Activated naive CD8-positive, alpha-beta T cell treated with anti-CD3 and anti-CD28 coated beads, Interleukin-2, amount 50 U/mL, for 24 hours (primary cell): ENCODE measurements at regions not wholly inside any gene's neighbourhood (a gene's known extent, or its start where the extent isn't known, plus 50 kb on each side); places are given as distances from the start of the nearest gene placed in this dataset.
"Not testable (repeated sequence)": the region's sequence is repeated elsewhere in the genome, so short reads cannot be mapped to it uniquely, and the experiment has no call there.

Experiments used
- ATAC-seq: fragments of 150-1000 bp; cut with Tn5 transposase; one replicate; pipeline ENCODE4 v1.10.0; 2021
- DNase-seq: peaks from one replicate; pipeline ENCODE4 v3.0.0; 2021
- H3K27ac Mint-ChIP-seq: one replicate; pipeline ENCODE4 v1.8.0; 2021; ENCODE audit warnings: mild to moderate bottlenecking, mixed read lengths
- H3K27me3 Mint-ChIP-seq: one replicate; pipeline ENCODE4 v1.8.0; 2021; ENCODE audit warnings: mixed read lengths
- H3K36me3 Mint-ChIP-seq: one replicate; pipeline ENCODE4 v1.8.0; 2021; ENCODE audit warnings: low read depth, mixed read lengths
- H3K4me1 Mint-ChIP-seq: one replicate; pipeline ENCODE4 v1.8.0; 2021; ENCODE audit warnings: mixed read lengths
- H3K4me3 Mint-ChIP-seq: one replicate; pipeline ENCODE4 v1.8.0; 2021; ENCODE audit warnings: mild to moderate bottlenecking, moderate library complexity, mixed read lengths
- H3K9me3 Mint-ChIP-seq: one replicate; pipeline ENCODE4 v1.8.0; 2021; ENCODE audit warnings: mixed read lengths

GRCh38 chr6:40148882-40149573 lies 214.8 kb upstream of the MOCS1 start:
- H3K27me3 Mint-ChIP-seq, result no peaks in the 10 kb centered on the region
- no peak overlapping the region for H3K4me3 Mint-ChIP-seq
- ATAC-seq, result no peak
- peaks cover 4% of the 10 kb centered on the region for H3K4me1 Mint-ChIP-seq
- H3K27ac Mint-ChIP-seq, result no peak overlapping the region
- no peaks in the 10 kb centered on the region for H3K9me3 Mint-ChIP-seq
- DNase-seq, result no peak
- no peaks in the 10 kb centered on the region for H3K36me3 Mint-ChIP-seq

DNA sequence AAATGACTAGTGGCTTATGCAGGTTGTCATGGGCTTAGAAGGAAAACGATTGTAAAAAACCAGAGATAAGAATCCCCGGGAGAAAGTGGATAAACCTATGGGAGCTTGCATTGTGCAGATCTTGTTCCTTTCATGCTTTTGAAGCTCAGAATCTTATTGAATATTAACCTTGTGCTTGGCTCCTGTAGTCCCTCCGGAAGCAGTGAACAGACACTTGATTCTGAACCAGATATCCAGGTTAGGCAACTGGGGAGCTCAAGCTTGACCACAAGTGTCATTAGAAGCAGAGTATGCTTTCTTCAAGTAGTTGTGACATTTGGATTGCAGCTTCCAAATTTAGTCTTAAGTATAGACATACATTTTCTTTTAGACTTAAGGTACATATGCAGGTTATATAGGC lies 212.6 kb upstream of the MOCS1 start:
- H3K36me3 Mint-ChIP-seq, result no peaks in the 10 kb centered on the region

DNA sequence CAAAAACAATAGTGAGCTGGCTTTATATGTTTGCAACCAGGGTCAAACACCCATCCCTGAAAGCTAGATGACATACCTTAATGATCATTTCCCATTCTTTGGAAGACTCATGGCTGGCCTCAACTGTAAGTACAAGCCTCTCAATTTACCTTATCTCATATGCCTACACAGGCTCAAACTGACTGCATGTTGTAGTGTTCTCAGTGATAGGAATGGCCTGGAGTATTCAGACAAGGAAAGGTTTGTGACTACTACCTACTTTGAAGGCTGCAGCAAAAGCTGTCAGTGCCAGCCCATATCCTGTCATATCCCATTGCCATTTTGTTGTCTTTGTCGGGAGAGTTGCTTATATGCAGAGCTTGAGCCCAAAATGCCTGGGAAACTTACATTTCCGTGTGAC lies 205.2 kb upstream of the MOCS1 start:
- peaks cover 5% of the 10 kb centered on the region for H3K27me3 Mint-ChIP-seq
- no peak for ATAC-seq
- no peaks in the 10 kb centered on the region for H3K9me3 Mint-ChIP-seq
- H3K4me3 Mint-ChIP-seq, result no peak overlapping the region
- no peak for DNase-seq
- no peaks in the 10 kb centered on the region for H3K4me1 Mint-ChIP-seq
- no peak overlapping the region for H3K27ac Mint-ChIP-seq
- H3K36me3 Mint-ChIP-seq, result no peaks in the 10 kb centered on the region

More for the DNA sequence above, 212.6 kb upstream of the MOCS1 start:
- Mint-ChIP-seq H3K4me1 (no peaks in the 10 kb centered on the region), H3K4me3 (no peak overlapping the region), H3K27ac (no peak overlapping the region), H3K9me3 (no peaks in the 10 kb centered on the region), H3K27me3 (no peaks in the 10 kb centered on the region)
- DNase-seq (no peak), ATAC-seq (no peak)

DNA sequence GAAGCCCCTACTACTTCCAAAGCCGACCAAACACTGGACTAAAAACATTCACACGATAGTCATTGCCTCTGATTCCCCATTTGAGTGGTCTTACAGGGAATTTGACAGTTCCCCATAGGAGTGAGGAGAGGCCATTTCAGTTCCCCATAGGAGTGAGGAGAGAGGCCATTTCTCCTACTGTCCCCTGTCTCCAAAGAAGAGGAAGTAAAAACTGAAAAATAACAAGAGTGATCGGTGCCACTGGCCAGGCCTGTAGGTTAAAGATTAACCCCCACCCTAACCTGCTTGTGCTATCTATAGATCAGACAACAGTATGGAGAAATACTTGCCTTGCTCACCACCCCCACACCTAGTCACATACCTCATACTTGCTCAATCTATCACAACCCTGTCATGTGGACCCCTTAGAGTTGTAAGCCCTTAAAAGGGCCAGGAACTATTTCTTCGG lies 204.0 kb upstream of the MOCS1 start:
- no peak overlapping the region for H3K4me3 Mint-ChIP-seq

GRCh38 chr6:40135491-40136072 lies 201.3 kb upstream of the MOCS1 start:
- no peak overlapping the region for H3K4me3 Mint-ChIP-seq
- peaks cover 5% of the 10 kb centered on the region for H3K27me3 Mint-ChIP-seq
- H3K27ac Mint-ChIP-seq, result no peak overlapping the region
- no peaks in the 10 kb centered on the region for H3K36me3 Mint-ChIP-seq
- no peaks in the 10 kb centered on the region for H3K4me1 Mint-ChIP-seq
- ATAC-seq (no peak), DNase-seq (no peak)
- H3K9me3 Mint-ChIP-seq, result no peaks in the 10 kb centered on the region

More for the DNA sequence above, 204.0 kb upstream of the MOCS1 start:
- ATAC-seq (no peak), DNase-seq (no peak)
- H3K27me3 Mint-ChIP-seq, result peaks cover 5% of the 10 kb centered on the region
- no peak overlapping the region for H3K27ac Mint-ChIP-seq
- H3K9me3 Mint-ChIP-seq, result no peaks in the 10 kb centered on the region
- no peaks in the 10 kb centered on the region for H3K4me1 Mint-ChIP-seq
- H3K36me3 Mint-ChIP-seq, result no peaks in the 10 kb centered on the region

GRCh38 chr6:40133981-40134380 lies 199.7 kb upstream of the MOCS1 start:
- H3K27ac Mint-ChIP-seq, ATAC-seq: not testable (repeated sequence)

DNA sequence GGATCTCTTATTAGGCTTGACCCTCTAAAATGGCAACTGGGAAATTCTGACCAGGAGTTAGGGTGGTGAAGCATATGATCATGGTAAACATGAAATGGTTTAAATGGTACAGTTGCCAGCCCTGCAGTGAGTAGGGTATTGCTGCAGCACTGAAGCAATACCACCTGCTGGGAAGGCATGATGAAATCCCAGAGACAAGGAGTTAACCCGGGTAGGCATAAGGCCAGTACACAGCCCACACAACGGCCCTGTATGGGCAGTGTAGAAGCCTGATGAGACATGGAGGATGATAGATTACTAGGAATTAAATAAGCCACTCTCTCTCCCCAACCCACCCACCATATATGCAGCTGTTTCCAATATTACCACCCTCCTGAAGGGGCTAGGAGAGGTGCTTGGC lies 197.4 kb upstream of the MOCS1 start:
- no peaks in the 10 kb centered on the region for H3K36me3 Mint-ChIP-seq
- H3K4me3 Mint-ChIP-seq, result no peak overlapping the region
- peaks cover 3% of the 10 kb centered on the region for H3K27me3 Mint-ChIP-seq
- no peaks in the 10 kb centered on the region for H3K9me3 Mint-ChIP-seq
- H3K27ac Mint-ChIP-seq, result no peak overlapping the region
- no peaks in the 10 kb centered on the region for H3K4me1 Mint-ChIP-seq
- ATAC-seq, result no peak
- no peak for DNase-seq

More at GRCh38 chr6:40133981-40134380, 199.7 kb upstream of the MOCS1 start:
- H3K36me3 Mint-ChIP-seq, H3K27me3 Mint-ChIP-seq, DNase-seq, H3K4me1 Mint-ChIP-seq, H3K9me3 Mint-ChIP-seq, H3K4me3 Mint-ChIP-seq: not testable (repeated sequence)

- H3K4me1 Mint-ChIP-seq, result no peaks in the 10 kb centered on the region
- DNase-seq (no peak), ATAC-seq (no peak)
- no peak overlapping the region for H3K27ac Mint-ChIP-seq
- no peaks in the 10 kb centered on the region for H3K36me3 Mint-ChIP-seq
- H3K9me3 Mint-ChIP-seq, result no peaks in the 10 kb centered on the region
- no peaks in the 10 kb centered on the region for H3K27me3 Mint-ChIP-seq
- no peak overlapping the region for H3K4me3 Mint-ChIP-seq
Observed at GRCh38 chr6:40128127-40128526, 193.9 kb upstream of the MOCS1 start.

DNA sequence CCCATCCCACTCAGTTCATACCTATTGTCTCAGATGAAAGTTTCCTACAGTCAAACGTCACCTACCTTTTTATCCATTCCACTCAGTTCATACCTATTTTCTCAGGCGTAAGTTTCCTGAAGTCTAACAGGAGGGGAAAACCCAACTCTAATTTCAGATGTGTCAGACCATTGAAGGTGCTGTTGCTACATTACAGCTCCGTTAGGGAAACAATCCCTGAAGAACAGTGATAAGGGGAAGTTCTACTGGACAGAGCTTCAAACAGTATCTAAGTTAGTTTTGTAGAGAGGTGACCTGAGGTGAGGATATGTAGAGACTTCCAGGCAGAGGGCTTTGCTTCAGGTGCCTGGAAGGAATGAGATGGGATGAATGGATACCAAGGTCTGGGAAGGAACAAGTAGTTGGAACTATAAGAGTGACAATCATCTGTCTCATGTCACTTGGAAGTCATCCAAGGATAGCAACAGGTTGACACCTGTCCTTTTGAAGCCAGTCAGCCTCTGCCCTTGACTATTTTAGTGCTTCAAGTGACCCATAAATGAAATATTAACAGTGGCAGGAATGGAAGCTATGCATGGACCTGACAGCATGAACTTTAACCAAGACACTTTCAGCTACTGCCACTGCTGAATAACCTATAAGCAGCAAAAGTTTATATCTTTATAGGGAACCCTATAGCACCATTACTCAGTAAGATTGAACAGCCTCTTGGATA lies 191.6 kb upstream of the MOCS1 start:
- no peak overlapping the region for H3K4me3 Mint-ChIP-seq
- H3K27ac Mint-ChIP-seq, result no peak overlapping the region
- no peaks in the 10 kb centered on the region for H3K4me1 Mint-ChIP-seq
- ATAC-seq, result no peak
- H3K9me3 Mint-ChIP-seq, result no peaks in the 10 kb centered on the region
- DNase-seq, result no peak
- H3K36me3 Mint-ChIP-seq, result no peaks in the 10 kb centered on the region
- H3K27me3 Mint-ChIP-seq, result no peaks in the 10 kb centered on the region

- DNase-seq (no peak), ATAC-seq (no peak)
- Mint-ChIP-seq H3K4me3 (no peak overlapping the region), H3K4me1 (no peaks in the 10 kb centered on the region), H3K36me3 (no peaks in the 10 kb centered on the region), H3K27ac (no peak overlapping the region), H3K9me3 (no peaks in the 10 kb centered on the region), H3K27me3 (no peaks in the 10 kb centered on the region)
Observed at GRCh38 chr6:40124924-40125323, 190.7 kb upstream of the MOCS1 start.

- Mint-ChIP-seq H3K4me1 (no peaks in the 10 kb centered on the region), H3K9me3 (no peaks in the 10 kb centered on the region), H3K4me3 (no peak overlapping the region), H3K36me3 (no peaks in the 10 kb centered on the region), H3K27ac (no peak overlapping the region), H3K27me3 (peaks cover 3% of the 10 kb centered on the region)
- DNase-seq, result no peak
- ATAC-seq, result no peak
Observed at GRCh38 chr6:40116832-40117231, 182.6 kb upstream of the MOCS1 start.

DNA sequence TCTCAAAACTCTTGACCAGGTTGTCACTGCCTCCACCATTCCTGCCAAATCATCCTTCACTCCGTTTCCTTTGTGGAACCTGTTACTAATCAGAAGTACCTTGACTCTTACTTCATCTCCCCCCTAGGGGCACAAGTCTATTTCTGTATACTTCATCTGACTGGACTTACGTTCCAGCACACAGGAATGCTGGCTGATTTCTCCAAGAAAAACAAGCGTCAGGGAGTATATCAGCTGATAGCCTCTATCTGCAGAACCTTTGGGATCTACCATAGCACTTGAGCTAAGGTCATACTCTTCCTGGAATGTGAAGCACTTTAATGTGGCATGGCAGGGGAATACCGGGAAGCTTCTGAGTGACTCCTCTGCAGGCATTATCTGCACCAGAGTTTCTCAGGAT lies 178.1 kb upstream of the MOCS1 start:
- DNase-seq (no peak), ATAC-seq (no peak)
- H3K27me3 Mint-ChIP-seq, result peaks cover 6% of the 10 kb centered on the region
- peaks cover 10% of the 10 kb centered on the region for H3K9me3 Mint-ChIP-seq
- no peaks in the 10 kb centered on the region for H3K4me1 Mint-ChIP-seq
- no peak overlapping the region for H3K27ac Mint-ChIP-seq
- no peaks in the 10 kb centered on the region for H3K36me3 Mint-ChIP-seq
- H3K4me3 Mint-ChIP-seq, result no peak overlapping the region

DNA sequence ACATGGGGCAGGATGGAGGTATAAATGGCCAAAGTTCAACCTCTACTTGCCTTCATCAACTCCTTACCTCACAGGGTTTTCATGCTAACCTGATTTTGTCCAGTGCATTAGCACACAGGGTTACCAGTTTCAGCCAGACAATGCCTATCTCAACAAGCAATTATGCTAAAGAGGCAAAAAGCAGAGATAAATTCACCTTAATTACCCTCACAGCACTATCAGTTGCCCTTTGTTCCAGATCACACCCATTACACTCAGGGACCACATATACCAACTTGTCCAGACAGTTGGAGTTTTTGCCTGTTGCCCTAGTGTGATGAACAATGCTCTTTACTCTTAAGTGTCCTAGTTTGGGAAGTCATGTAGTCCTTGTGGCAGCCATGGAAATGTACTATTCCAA lies 174.5 kb upstream of the MOCS1 start:
- ATAC-seq (no peak), DNase-seq (no peak)
- Mint-ChIP-seq H3K9me3 (peaks cover 10% of the 10 kb centered on the region), H3K27ac (no peak overlapping the region), H3K36me3 (no peaks in the 10 kb centered on the region), H3K4me1 (no peaks in the 10 kb centered on the region), H3K27me3 (peaks cover 6% of the 10 kb centered on the region), H3K4me3 (no peak overlapping the region)

GRCh38 chr6:40106840-40107239 lies 172.6 kb upstream of the MOCS1 start:
- Mint-ChIP-seq H3K4me1 (no peaks in the 10 kb centered on the region), H3K27me3 (peaks cover 3% of the 10 kb centered on the region), H3K9me3 (peaks cover 10% of the 10 kb centered on the region), H3K4me3 (no peak overlapping the region), H3K27ac (no peak overlapping the region), H3K36me3 (no peaks in the 10 kb centered on the region)
- ATAC-seq, result no peak
- no peak for DNase-seq

DNA sequence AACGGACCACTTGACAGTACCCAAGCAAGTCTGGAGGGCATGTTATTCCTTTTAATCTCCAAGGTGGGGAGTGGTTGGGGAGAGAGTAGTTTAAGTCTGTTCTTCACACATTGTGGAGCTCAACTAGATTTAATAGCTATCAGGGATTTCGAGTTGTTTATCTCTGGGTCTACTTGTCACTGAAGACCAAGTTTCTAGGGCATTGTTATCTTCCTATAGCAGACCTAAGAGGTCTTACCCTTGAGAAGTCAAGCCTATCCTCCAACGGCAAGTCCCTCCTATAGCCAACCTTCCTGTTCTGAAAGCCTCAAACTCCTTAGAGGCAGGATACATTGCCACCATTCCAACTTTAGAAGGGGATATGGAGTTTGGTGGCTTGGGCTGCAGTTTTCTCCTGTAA lies 164.5 kb upstream of the MOCS1 start:
- no peaks in the 10 kb centered on the region for H3K4me1 Mint-ChIP-seq
- DNase-seq (no peak), ATAC-seq (no peak)
- H3K27me3 Mint-ChIP-seq, result no peaks in the 10 kb centered on the region
- H3K9me3 Mint-ChIP-seq, result no peaks in the 10 kb centered on the region
- no peak overlapping the region for H3K4me3 Mint-ChIP-seq
- H3K36me3 Mint-ChIP-seq, result no peaks in the 10 kb centered on the region
- H3K27ac Mint-ChIP-seq, result no peak overlapping the region
